A673 (cell line): ENCODE measurements at regions not wholly inside any gene's neighbourhood (a gene's known extent, or its start where the extent isn't known, plus 50 kb on each side); places are given as distances from the start of the nearest gene placed in this dataset.

ENCODE experiments used
- BruUV-seq: library from RNA; stranded (reverse); fragments of 400-500 nt; replicated peaks from 2 replicates; lab custom pipeline; 2021; lab: Mats Ljungman, UMichigan
- CTCF ChIA-PET: fragments of 300-600 bp; sonication (Branson Sonifier 250); formaldehyde crosslinking; loops from one replicate; lab custom pipeline; 2022; ENCODE audit warnings: antibody characterized with exemption; lab: Charles Lee
- POLR2A ChIA-PET: fragments of 300-600 bp; sonication (Branson Sonifier 250); formaldehyde crosslinking; loops from one replicate; lab custom pipeline; 2022; ENCODE audit warnings: antibody characterized with exemption; ENCODE audit not compliant: low non-redundant PET; lab: Charles Lee
- DNase-seq: peaks from one replicate; pipeline ENCODE4 v3.0.0-alpha.2; 2015; ENCODE audit warnings: low spot score
- H3K27ac ChIP-seq: fragments of 200-600 bp; sonication (generic); 2 replicates; pipeline ENCODE4 v1.5.1; 2016; ENCODE audit warnings: mixed run types, low read depth, mild to moderate bottlenecking, mixed read lengths, antibody characterized with exemption, low read length; ENCODE audit not compliant: poor library complexity, severe bottlenecking
- H3K27me3 ChIP-seq: fragments of 200-600 bp; sonication (generic); replicated peaks from 2 replicates; pipeline ENCODE4 v1.6.1; 2017; ENCODE audit warnings: mixed run types, low read depth, mild to moderate bottlenecking, mixed read lengths, antibody characterized with exemption, low read length; ENCODE audit not compliant: insufficient read depth, poor library complexity
- H3K36me3 ChIP-seq: fragments of 200-600 bp; sonication (generic); 2 replicates; pipeline ENCODE4 v1.6.1; 2016; ENCODE audit warnings: mixed run types, mild to moderate bottlenecking, mixed read lengths, antibody characterized with exemption, low read length; ENCODE audit not compliant: insufficient read depth, poor library complexity, severe bottlenecking
- H3K4me1 ChIP-seq: fragments of 200-600 bp; sonication (generic); 2 replicates; pipeline ENCODE4 v1.6.1; 2017; ENCODE audit warnings: mixed run types, mild to moderate bottlenecking, mixed read lengths, antibody characterized with exemption, low read length; ENCODE audit not compliant: insufficient read depth, poor library complexity, severe bottlenecking
- H3K4me3 ChIP-seq: fragments of 200-600 bp; sonication (generic); 2 replicates; pipeline ENCODE4 v1.5.1; 2016; ENCODE audit warnings: low read depth, mixed run types, mild to moderate bottlenecking, mixed read lengths, low read length; ENCODE audit not compliant: poor library complexity, severe bottlenecking
- H3K9me3 ChIP-seq: fragments of 200-600 bp; sonication (generic); 2 replicates; pipeline ENCODE4 v1.6.1; 2016; ENCODE audit warnings: mixed run types, low read depth, mild to moderate bottlenecking, mixed read lengths, antibody characterized with exemption, low read length; ENCODE audit not compliant: poor library complexity, severe bottlenecking
- EZH2 ChIP-seq: fragments of 200-600 bp; sonication (generic); IDR thresholded peaks from 2 replicates; pipeline ENCODE4 v1.6.1; 2017; ENCODE audit warnings: borderline replicate concordance, low read depth, mild to moderate bottlenecking, mixed read lengths, antibody characterized with exemption, low read length; ENCODE audit not compliant: poor library complexity, severe bottlenecking
- intact Hi-C: fragments of 100-400 bp; cut with micrococcal nuclease; formaldehyde crosslinking; loops from one replicate; pipeline ENCODE4 v1.10.0; 2022; ENCODE audit not compliant: unreplicated experiment
- TF ChIP-seq, protein P1 (sequence below): fragments of 300-800, 200-600 bp; sonication (generic); conservative IDR thresholded peaks from 2 replicates; pipeline ENCODE4 v1.5.1; 2017; ENCODE audit warnings: low read depth, mild to moderate bottlenecking, antibody characterized with exemption, low read length, moderate library complexity, mixed read lengths

DNA sequence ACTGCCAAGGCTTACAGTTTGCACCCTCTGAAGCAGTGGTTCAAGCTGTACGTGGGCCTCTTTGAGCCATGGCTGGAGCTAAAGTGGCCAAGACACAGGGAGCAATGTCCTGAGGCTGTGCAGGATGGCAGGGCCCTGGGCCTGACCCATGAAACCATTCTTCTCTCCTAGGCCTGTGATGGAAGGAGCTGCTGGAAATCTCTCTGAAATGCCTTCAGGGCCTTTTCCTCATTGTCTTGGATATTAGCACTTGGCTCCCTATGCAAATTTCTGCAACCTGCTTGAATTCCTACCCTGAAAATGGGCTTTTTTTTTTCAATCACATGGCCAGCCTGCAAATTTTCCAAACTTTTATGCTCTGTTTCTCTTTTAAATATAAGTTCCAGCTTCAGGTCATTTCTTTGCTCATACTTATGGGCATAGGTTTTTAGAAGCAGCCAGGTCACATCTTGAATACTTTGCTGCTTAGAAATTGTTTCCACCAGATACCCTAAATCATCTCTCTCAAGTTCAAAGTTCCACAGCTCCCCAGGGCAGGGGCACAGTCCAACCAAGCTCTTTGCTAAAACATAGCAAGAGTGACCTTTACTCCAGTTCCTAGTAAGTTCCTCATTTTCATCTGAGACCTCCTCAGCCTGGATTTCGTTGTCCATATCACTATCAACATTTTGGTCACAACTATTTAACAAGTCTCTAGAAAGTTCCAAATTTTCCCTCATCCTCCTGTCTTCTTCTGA lies 138.3 kb downstream of the OSTF1 start:
- H3K36me3 ChIP-seq: no peaks in the 10 kb centered on the region
- ChIA-PET POLR2A (no interaction called here), CTCF (no interaction called here)
- no peak overlapping the region for H3K27ac ChIP-seq
- no peak for DNase-seq
- TF ChIP-seq, protein P1, sequence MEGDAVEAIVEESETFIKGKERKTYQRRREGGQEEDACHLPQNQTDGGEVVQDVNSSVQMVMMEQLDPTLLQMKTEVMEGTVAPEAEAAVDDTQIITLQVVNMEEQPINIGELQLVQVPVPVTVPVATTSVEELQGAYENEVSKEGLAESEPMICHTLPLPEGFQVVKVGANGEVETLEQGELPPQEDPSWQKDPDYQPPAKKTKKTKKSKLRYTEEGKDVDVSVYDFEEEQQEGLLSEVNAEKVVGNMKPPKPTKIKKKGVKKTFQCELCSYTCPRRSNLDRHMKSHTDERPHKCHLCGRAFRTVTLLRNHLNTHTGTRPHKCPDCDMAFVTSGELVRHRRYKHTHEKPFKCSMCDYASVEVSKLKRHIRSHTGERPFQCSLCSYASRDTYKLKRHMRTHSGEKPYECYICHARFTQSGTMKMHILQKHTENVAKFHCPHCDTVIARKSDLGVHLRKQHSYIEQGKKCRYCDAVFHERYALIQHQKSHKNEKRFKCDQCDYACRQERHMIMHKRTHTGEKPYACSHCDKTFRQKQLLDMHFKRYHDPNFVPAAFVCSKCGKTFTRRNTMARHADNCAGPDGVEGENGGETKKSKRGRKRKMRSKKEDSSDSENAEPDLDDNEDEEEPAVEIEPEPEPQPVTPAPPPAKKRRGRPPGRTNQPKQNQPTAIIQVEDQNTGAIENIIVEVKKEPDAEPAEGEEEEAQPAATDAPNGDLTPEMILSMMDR: no peak
- no peak for TF ChIP-seq EZH2
- no TSS peak for BruUV-seq
- H3K4me3 ChIP-seq: no peak overlapping the region
- peaks cover 5% of the 10 kb centered on the region for H3K27me3 ChIP-seq
- intact Hi-C loops: no loop called here
- peaks cover 4% of the 10 kb centered on the region for H3K9me3 ChIP-seq
- no peaks in the 10 kb centered on the region for H3K4me1 ChIP-seq

DNA sequence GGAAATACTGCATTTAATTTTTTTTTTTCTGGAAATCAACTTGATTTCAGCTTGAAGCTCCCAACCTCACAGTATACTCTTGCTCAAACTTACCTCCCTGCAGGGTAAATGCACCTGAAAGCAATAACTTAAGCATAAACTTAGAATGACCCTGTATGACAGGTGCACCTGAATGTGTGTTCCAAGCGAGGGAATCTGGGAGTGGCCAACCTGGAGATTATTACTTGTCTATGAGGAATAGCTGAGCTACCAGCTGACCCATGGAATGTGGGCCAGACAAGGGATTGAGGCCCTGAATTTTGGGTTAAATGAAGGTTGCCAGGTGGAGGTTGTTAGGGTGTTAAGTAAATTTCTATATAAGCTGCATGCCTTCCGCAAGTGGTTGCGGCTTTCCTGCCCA lies 140.6 kb downstream of the OSTF1 start:
- ChIA-PET POLR2A (no interaction called here), CTCF (no interaction called here)
- H3K4me1 ChIP-seq: no peaks in the 10 kb centered on the region

DNA sequence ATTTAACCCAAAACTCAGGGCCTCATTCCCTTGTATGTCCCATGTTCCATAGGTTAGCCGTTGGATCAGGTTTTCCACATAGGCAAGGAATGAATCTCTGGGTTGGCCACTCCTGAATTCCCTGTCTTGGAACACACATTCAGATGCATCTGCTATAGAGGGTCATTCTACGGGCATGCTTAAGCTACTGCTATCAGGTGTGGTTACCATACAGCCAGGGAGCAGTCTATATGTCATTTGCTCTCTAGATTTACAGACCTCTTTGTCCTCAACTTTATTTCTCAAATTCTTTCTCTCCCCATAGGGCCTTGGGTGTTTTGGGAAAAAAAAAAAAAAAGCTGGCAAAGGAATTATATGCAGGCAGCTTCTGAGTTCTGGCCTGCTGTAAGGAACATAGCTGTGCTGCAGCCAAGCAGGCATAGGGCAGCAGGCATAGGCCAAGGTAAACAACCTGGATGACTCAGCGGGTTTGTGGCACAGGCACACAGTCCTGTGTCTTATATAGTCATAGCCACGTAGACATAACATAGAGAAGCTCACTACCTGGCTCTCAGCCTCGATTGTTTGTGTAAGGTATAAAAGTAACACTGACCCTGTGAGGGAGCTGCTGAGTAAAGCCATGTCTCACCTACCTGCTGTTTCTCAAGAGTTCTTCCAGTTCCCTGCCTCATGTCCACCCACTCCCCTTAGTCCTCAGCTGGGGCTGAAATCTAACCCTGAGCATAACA lies 141.5 kb downstream of the OSTF1 start:
- ChIA-PET CTCF (no interaction called here), POLR2A (no interaction called here)
- H3K36me3 ChIP-seq: no peaks in the 10 kb centered on the region
- no TSS peak for BruUV-seq
- TF ChIP-seq EZH2: no peak
- TF ChIP-seq, protein P1: no peak
- DNase-seq: no peak
- intact Hi-C loops: no loop called here
- H3K4me1 ChIP-seq: no peaks in the 10 kb centered on the region
- H3K9me3 ChIP-seq: no peaks in the 10 kb centered on the region
- no peak overlapping the region for H3K27ac ChIP-seq
- H3K27me3 ChIP-seq: no peaks in the 10 kb centered on the region
- no peak overlapping the region for H3K4me3 ChIP-seq

More for the DNA sequence above, 140.6 kb downstream of the OSTF1 start:
- BruUV-seq: no TSS peak
- no peak for TF ChIP-seq EZH2
- TF ChIP-seq, protein P1: no peak
- Histone ChIP-seq H3K9me3 (no peaks in the 10 kb centered on the region), H3K27ac (no peak overlapping the region), H3K4me3 (no peak overlapping the region), H3K27me3 (no peaks in the 10 kb centered on the region), H3K36me3 (no peaks in the 10 kb centered on the region)
- DNase-seq: no peak
- intact Hi-C loops: no loop called here
